Choroid plexus epithelial cell (primary cell): ENCODE measurements at regions not wholly inside any gene's neighbourhood (a gene's known extent, or its start where the extent isn't known, plus 50 kb on each side); places are given as distances from the start of the nearest gene placed in this dataset.
"Not testable (repeated sequence)": the region's sequence is repeated elsewhere in the genome, so short reads cannot be mapped to it uniquely, and the experiment has no call there.

Experiments used
- DNase-seq: peaks from one replicate; pipeline ENCODE4 v3.0.0-alpha.2; 2010; ENCODE audit warnings: low read depth
- H3K4me3 ChIP-seq: 2 replicates; pipeline ENCODE4 v1.5.1; 2011; ENCODE audit warnings: low read depth, mild to moderate bottlenecking, control low read depth, low read length, moderate library complexity
- CTCF ChIP-seq: conservative IDR thresholded peaks from 2 replicates; pipeline ENCODE4 v1.5.1; 2011; ENCODE audit warnings: low read depth, mild to moderate bottlenecking, control low read depth, inconsistent platforms, low read length, moderate library complexity

- no peak for TF ChIP-seq CTCF
- DNase-seq: peak; percentile 94
- H3K4me3 ChIP-seq: no peak overlapping the region
Measured at GRCh38 chr13:48818495-48819356, 157.0 kb upstream of the FNDC3A start.

- no peak for TF ChIP-seq CTCF
- no peak overlapping the region for H3K4me3 ChIP-seq
- DNase-seq: no peak
Measured at GRCh38 chr13:48819376-48819775, 156.3 kb upstream of the FNDC3A start.

GRCh38 chr13:48819899-48820298 is 155.8 kb upstream of the FNDC3A start:
- no peak for TF ChIP-seq CTCF
- DNase-seq: no peak
- H3K4me3 ChIP-seq: no peak overlapping the region

GRCh38 chr13:48823526-48823925 is 152.2 kb upstream of the FNDC3A start:
- DNase-seq, H3K4me3 ChIP-seq: not testable (repeated sequence)

GRCh38 chr13:48826039-48826438 is 149.7 kb upstream of the FNDC3A start:
- no peak overlapping the region for H3K4me3 ChIP-seq
- no peak for TF ChIP-seq CTCF
- no peak for DNase-seq

- not testable (repeated sequence) for DNase-seq, H3K4me3 ChIP-seq
Measured at GRCh38 chr13:48826922-48827454, 148.7 kb upstream of the FNDC3A start.

GRCh38 chr13:48827709-48828108 is 148.0 kb upstream of the FNDC3A start:
- no peak overlapping the region for H3K4me3 ChIP-seq
- DNase-seq: no peak
- no peak for TF ChIP-seq CTCF

- no peak for TF ChIP-seq CTCF
- H3K4me3 ChIP-seq: no peak overlapping the region
- peak; percentile 17 for DNase-seq
Measured at GRCh38 chr13:48828962-48829411, 146.7 kb upstream of the FNDC3A start.
